A549 (cell line): ENCODE measurements at regions not wholly inside any gene's neighbourhood (a gene's known extent, or its start where the extent isn't known, plus 50 kb on each side); places are given as distances from the start of the nearest gene placed in this dataset.

Source experiments
- CBX8 ChIP-seq: fragments of 200-600 bp; sonication (generic); IDR thresholded peaks from 2 replicates; pipeline ENCODE4 v1.6.1; 2016
- CEBPB ChIP-seq, 2 experiments: fragments of >200 bp in 1 of 2; sonication (Bioruptor Twin) in 1 of 2; formaldehyde crosslinking in 1 of 2; IDR thresholded peaks; 2 replicates each; pipeline ENCODE4 v1.6.1; 2012 to 2016
- CTCF ChIP-seq: fragments of >200 bp; sonication (Bioruptor Twin); formaldehyde crosslinking; IDR thresholded peaks from 3 replicates; pipeline ENCODE4 v1.5.1; 2016
- ELK1 ChIP-seq: fragments of 150-350 bp; IDR thresholded peaks from 2 replicates; pipeline ENCODE4 v1.6.1; 2014; ENCODE audit warnings: low read depth, mild to moderate bottlenecking, low read length
- GATA3 ChIP-seq: IDR thresholded peaks from 2 replicates; pipeline ENCODE4 v1.6.1; 2012; ENCODE audit warnings: borderline replicate concordance
- JUN ChIP-seq, 2 experiments: fragments of >200 bp; sonication (Bioruptor Twin); formaldehyde crosslinking; IDR thresholded peaks; 2 replicates in 1 of 2; 3 replicates in 1 of 2; pipeline ENCODE4 v1.6.1; 2016 to 2017
- KDM1A ChIP-seq: fragments of 200-600 bp; sonication (generic); IDR thresholded peaks from 2 replicates; pipeline ENCODE4 v1.6.1; 2016; ENCODE audit warnings: low read depth, mild to moderate bottlenecking
- KDM5A ChIP-seq: fragments of 200-600 bp; sonication (generic); IDR thresholded peaks from 2 replicates; pipeline ENCODE4 v1.6.1; 2016; ENCODE audit warnings: antibody characterized with exemption, mild to moderate bottlenecking
- PHF8 ChIP-seq: fragments of 200-600 bp; sonication (generic); IDR thresholded peaks from 2 replicates; pipeline ENCODE4 v1.6.1; 2016; ENCODE audit warnings: low read depth, mild to moderate bottlenecking, antibody characterized with exemption, moderate library complexity, borderline replicate concordance
- POLR2AphosphoS2 ChIP-seq: conservative IDR thresholded peaks from 2 replicates; pipeline ENCODE4 v1.6.1; 2012; ENCODE audit warnings: low read length, improper control_type of control experiment, inconsistent platforms
- RFX5 ChIP-seq: fragments of 450-650 bp; IDR thresholded peaks from 2 replicates; pipeline ENCODE4 v1.7.1; 2014; ENCODE audit warnings: antibody characterized with exemption, mild to moderate bottlenecking, moderate library complexity
- ZC3H11A ChIP-seq: fragments of 450-650 bp; IDR thresholded peaks from 2 replicates; pipeline ENCODE4 v1.6.1; 2014; ENCODE audit warnings: antibody characterized with exemption, mild to moderate bottlenecking
- TF ChIP-seq, protein P1 (sequence below): fragments of 200-600 bp; sonication (generic); IDR thresholded peaks from 2 replicates; pipeline ENCODE4 v1.6.1; 2016; ENCODE audit warnings: antibody characterized with exemption, mild to moderate bottlenecking, moderate library complexity
- TF ChIP-seq, protein P2 (sequence below): fragments of 450-650 bp; IDR thresholded peaks from 2 replicates; pipeline ENCODE4 v1.6.1; 2014; ENCODE audit warnings: antibody characterized with exemption

GRCh38 chr6:74015427-74015826 lies 319.4 kb downstream of the CD109 start:
- TF ChIP-seq CTCF = no peak
- TF ChIP-seq ELK1 = no peak
- TF ChIP-seq, protein P1, sequence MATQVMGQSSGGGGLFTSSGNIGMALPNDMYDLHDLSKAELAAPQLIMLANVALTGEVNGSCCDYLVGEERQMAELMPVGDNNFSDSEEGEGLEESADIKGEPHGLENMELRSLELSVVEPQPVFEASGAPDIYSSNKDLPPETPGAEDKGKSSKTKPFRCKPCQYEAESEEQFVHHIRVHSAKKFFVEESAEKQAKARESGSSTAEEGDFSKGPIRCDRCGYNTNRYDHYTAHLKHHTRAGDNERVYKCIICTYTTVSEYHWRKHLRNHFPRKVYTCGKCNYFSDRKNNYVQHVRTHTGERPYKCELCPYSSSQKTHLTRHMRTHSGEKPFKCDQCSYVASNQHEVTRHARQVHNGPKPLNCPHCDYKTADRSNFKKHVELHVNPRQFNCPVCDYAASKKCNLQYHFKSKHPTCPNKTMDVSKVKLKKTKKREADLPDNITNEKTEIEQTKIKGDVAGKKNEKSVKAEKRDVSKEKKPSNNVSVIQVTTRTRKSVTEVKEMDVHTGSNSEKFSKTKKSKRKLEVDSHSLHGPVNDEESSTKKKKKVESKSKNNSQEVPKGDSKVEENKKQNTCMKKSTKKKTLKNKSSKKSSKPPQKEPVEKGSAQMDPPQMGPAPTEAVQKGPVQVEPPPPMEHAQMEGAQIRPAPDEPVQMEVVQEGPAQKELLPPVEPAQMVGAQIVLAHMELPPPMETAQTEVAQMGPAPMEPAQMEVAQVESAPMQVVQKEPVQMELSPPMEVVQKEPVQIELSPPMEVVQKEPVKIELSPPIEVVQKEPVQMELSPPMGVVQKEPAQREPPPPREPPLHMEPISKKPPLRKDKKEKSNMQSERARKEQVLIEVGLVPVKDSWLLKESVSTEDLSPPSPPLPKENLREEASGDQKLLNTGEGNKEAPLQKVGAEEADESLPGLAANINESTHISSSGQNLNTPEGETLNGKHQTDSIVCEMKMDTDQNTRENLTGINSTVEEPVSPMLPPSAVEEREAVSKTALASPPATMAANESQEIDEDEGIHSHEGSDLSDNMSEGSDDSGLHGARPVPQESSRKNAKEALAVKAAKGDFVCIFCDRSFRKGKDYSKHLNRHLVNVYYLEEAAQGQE = no peak
- TF ChIP-seq, protein P2, sequence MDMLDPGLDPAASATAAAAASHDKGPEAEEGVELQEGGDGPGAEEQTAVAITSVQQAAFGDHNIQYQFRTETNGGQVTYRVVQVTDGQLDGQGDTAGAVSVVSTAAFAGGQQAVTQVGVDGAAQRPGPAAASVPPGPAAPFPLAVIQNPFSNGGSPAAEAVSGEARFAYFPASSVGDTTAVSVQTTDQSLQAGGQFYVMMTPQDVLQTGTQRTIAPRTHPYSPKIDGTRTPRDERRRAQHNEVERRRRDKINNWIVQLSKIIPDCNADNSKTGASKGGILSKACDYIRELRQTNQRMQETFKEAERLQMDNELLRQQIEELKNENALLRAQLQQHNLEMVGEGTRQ = no peak
- TF ChIP-seq KDM1A = no peak
- no peak for TF ChIP-seq ZC3H11A
- TF ChIP-seq KDM5A = no peak
- no peak for TF ChIP-seq JUN (IDR thresholded peaks at IDR 0.05)
- no peak for TF ChIP-seq RFX5
- TF ChIP-seq CEBPB (IDR thresholded peaks at IDR 0.05) = no peak
- no peak for TF ChIP-seq CBX8
- no peak for TF ChIP-seq POLR2AphosphoS2
- TF ChIP-seq PHF8 = no peak
- TF ChIP-seq GATA3 = no peak
